GM12878 (cell line): ENCODE measurements at regions not wholly inside any gene's neighbourhood (a gene's known extent, or its start where the extent isn't known, plus 50 kb on each side); places are given as distances from the start of the nearest gene placed in this dataset.

Experiments used
- ATAC-seq: fragments of 200-7000 bp; cut with Tn5 transposase; 3 replicates; pipeline ENCODE4 v1.9.1; 2020; ENCODE audit warnings: mild to moderate bottlenecking, moderate library complexity
- BruUV-seq: library from RNA; stranded (reverse); fragments of 400-500 nt; replicated peaks from 2 replicates; lab custom pipeline; 2021; lab: Mats Ljungman, UMichigan
- CTCF ChIA-PET: fragments of 300-600 bp; sonication (Branson Sonifier 250); formaldehyde crosslinking; extraction: SDS; loops from one replicate; lab custom pipeline; 2021; ENCODE audit warnings: inconsistent platforms; lab: Yijun Ruan, JAX
- POLR2A ChIA-PET: fragments of 350-600 bp; formaldehyde crosslinking; extraction: SDS; loops from one replicate; lab custom pipeline; 2021; ENCODE audit warnings: inconsistent platforms; lab: Charles Lee
- RAD21 ChIA-PET: fragments of 300-600 bp; sonication (Branson Sonifier 250); formaldehyde crosslinking; loops from one replicate; lab custom pipeline; 2023; ENCODE audit warnings: antibody characterized with exemption; ENCODE audit not compliant: unreplicated experiment; lab: Charles Lee
- SMC1A ChIA-PET: fragments of 300-600 bp; sonication (Branson Sonifier 250); formaldehyde crosslinking; loops from one replicate; lab custom pipeline; 2023; ENCODE audit not compliant: unreplicated experiment, uncharacterized antibody; lab: Charles Lee
- DNase-seq: peaks from one replicate; pipeline ENCODE4 v3.0.0-alpha.2; 2011; ENCODE audit warnings: low read depth, low spot score
- FAIRE-seq: peaks from 3 replicates; lab custom pipeline; 2011; peaks lifted over from hg19 to GRCh38; lab: Jason Lieb, UNC
- H2AFZ ChIP-seq: 2 replicates; pipeline ENCODE4 v1.6.0; 2011; ENCODE audit warnings: low read depth, low read length, control low read depth; ENCODE audit not compliant: control insufficient read depth
- H3K27ac ChIP-seq: 2 replicates; pipeline ENCODE4 v1.5.1; 2011; ENCODE audit warnings: control low read depth; ENCODE audit not compliant: control insufficient read depth, insufficient read depth
- H3K27me3 ChIP-seq, 2 experiments: replicated peaks in 1 of 2; 2 replicates each; pipeline versions ENCODE4 v1.6.0 to v1.6.1; 2011; ENCODE audit warnings: low read length in 1 of 2; ENCODE audit not compliant: control insufficient read depth in 2 of 2, insufficient read depth in 2 of 2
- H3K36me3 ChIP-seq, 2 experiments: 2 replicates each; pipeline ENCODE4 v1.5.1; 2011; ENCODE audit warnings: low read length in 1 of 2; ENCODE audit not compliant: control insufficient read depth in 2 of 2, insufficient read depth in 2 of 2
- H3K4me1 ChIP-seq: 2 replicates; pipeline ENCODE4 v1.6.1; 2011; ENCODE audit warnings: mild to moderate bottlenecking, low read length, moderate library complexity, mixed read lengths; ENCODE audit not compliant: control insufficient read depth, insufficient read depth
- H3K4me2 ChIP-seq: 2 replicates; pipeline ENCODE4 v1.6.0; 2011; ENCODE audit warnings: control low read depth; ENCODE audit not compliant: control insufficient read depth, insufficient read depth
- H3K4me3 ChIP-seq: fragments of 200-600 bp; sonication (generic); 2 replicates; pipeline ENCODE4 v1.5.1; 2016
- H3K79me2 ChIP-seq: 2 replicates; pipeline ENCODE4 v1.6.0; 2011; ENCODE audit warnings: low read length; ENCODE audit not compliant: control insufficient read depth, insufficient read depth
- H3K9ac ChIP-seq: 2 replicates; pipeline ENCODE4 v1.8.0; 2011; ENCODE audit warnings: low read length, control low read depth, mixed read lengths; ENCODE audit not compliant: control insufficient read depth, insufficient read depth
- H3K9me3 ChIP-seq: replicated peaks from 3 replicates; pipeline ENCODE4 v1.5.1; 2011; ENCODE audit warnings: mild to moderate bottlenecking, low read length; ENCODE audit not compliant: control insufficient read depth, insufficient read depth
- H4K20me1 ChIP-seq: 2 replicates; pipeline ENCODE4 v1.6.0; 2011; ENCODE audit not compliant: control insufficient read depth, insufficient read depth
- BCL3 ChIP-seq: IDR thresholded peaks from 2 replicates; pipeline ENCODE4 v1.6.1; 2011; ENCODE audit warnings: borderline replicate concordance, low read depth, mild to moderate bottlenecking, moderate library complexity, low read length; ENCODE audit not compliant: insufficient read depth, poor library complexity, severe bottlenecking
- CUX1 ChIP-seq: IDR thresholded peaks from 2 replicates; pipeline ENCODE4 v1.6.1; 2012; ENCODE audit warnings: improper control_type of control experiment, low read depth, low read length; ENCODE audit not compliant: insufficient replicate concordance
- E2F8 ChIP-seq: fragments of 450-650 bp; IDR thresholded peaks from 2 replicates; pipeline ENCODE4 v1.6.1; 2018; ENCODE audit warnings: mild to moderate bottlenecking, low read depth, moderate library complexity; ENCODE audit not compliant: partially characterized antibody
- RELA ChIP-seq: fragments of 450-650 bp; IDR thresholded peaks from 2 replicates; pipeline ENCODE4 v1.8.0; 2014; ENCODE audit warnings: borderline replicate concordance; ENCODE audit not compliant: partially characterized antibody
- SP1 ChIP-seq: IDR thresholded peaks from one replicate; pipeline ENCODE4 v1.6.1; 2011; ENCODE audit warnings: low read depth, low read length
- SRF ChIP-seq, 2 experiments: IDR thresholded peaks; 2 replicates each; pipeline ENCODE4 v1.6.1; 2011; ENCODE audit warnings: low read depth in 2 of 2, low read length in 2 of 2, mild to moderate bottlenecking in 1 of 2, moderate library complexity in 1 of 2
- ZBTB40 ChIP-seq: fragments of 450-650 bp; IDR thresholded peaks from 2 replicates; pipeline ENCODE4 v1.6.1; 2016; ENCODE audit warnings: mild to moderate bottlenecking, moderate library complexity, borderline replicate concordance
- WGBS: methylation state at CpG from one replicate; pipeline ENCODE4 v1.1.6; 2016; ENCODE audit warnings: low lambda C conversion rate; ENCODE audit not compliant: insufficient replicate concordance, insufficient coverage; ENCODE audit errors: missing lambda C conversion rate; 5-methylcytosine and 5-hydroxymethylcytosine counted together
- in situ Hi-C: fragments of 300-500 bp; cut with MboI; formaldehyde crosslinking; loops from 9 replicates; pipeline ENCODE4 v1.14.3; 2018; ENCODE audit warnings: mixed read lengths
- intact Hi-C: fragments of 100-400 bp; cut with micrococcal nuclease; formaldehyde crosslinking; loops from one replicate; pipeline ENCODE4 v1.14.2; 2022; ENCODE audit not compliant: unreplicated experiment

GRCh38 chr10:71048971-71049615 lies 160.7 kb upstream of the PCBD1 start (continued):
- no peak for TF ChIP-seq ZBTB40

- ChIA-PET SMC1A (no interaction called here), RAD21 (no interaction called here)
- no peak for TF ChIP-seq SP1
- TF ChIP-seq BCL3 = no peak
- no peak for TF ChIP-seq CUX1
- no peak for TF ChIP-seq RELA
- TF ChIP-seq E2F8 = no peak
- no peak for TF ChIP-seq SRF (IDR thresholded peaks at IDR 0.05; ENCODE audit: low read depth in 2 of 2, low read length in 2 of 2)
These were observed 161.6 kb upstream of the PCBD1 start for GRCh38 chr10:71049994-71050393.

More at GRCh38 chr10:71049994-71050393, 161.6 kb upstream of the PCBD1 start:
- 22% methylated on average over 6 of the region's 6 CpGs for WGBS
- H3K4me2 ChIP-seq = no peak overlapping the region
- no peak overlapping the region for H3K4me3 ChIP-seq
- in situ Hi-C loops (no loop called here), intact Hi-C loops (loop anchor here (10.0 kb wide), 1 partner anchor 125 kb away; no protein-coding TSS in a partner anchor)
- no peak for ATAC-seq
- H3K36me3 ChIP-seq = no peaks in the 10 kb centered on the region
- ChIA-PET CTCF (no interaction called here), POLR2A (no interaction called here)
- no peaks in the 10 kb centered on the region for H3K9me3 ChIP-seq
- H2AFZ ChIP-seq = no peak overlapping the region
- no peaks in the 10 kb centered on the region for H3K79me2 ChIP-seq
- no peak overlapping the region for H3K9ac ChIP-seq
- no peak overlapping the region for H3K27ac ChIP-seq
- FAIRE-seq = no peak
- H3K27me3 ChIP-seq = peaks cover 0 to 6% of the 10 kb centered on the region in 2 experiments; a peak in 2 of 4 replicates
- H3K4me1 ChIP-seq = no peaks in the 10 kb centered on the region
- DNase-seq = no peak
- H4K20me1 ChIP-seq = peaks cover 3% of the 10 kb centered on the region; the same call in 1 of the 2 replicates
- no TSS peak for BruUV-seq
